Gastrocnemius medialis (tissue), 4 donors: ENCODE measurements at regions not wholly inside any gene's neighbourhood (a gene's known extent, or its start where the extent isn't known, plus 50 kb on each side); places are given as distances from the start of the nearest gene placed in this dataset.

Experiments
- CTCF ChIP-seq, 5 experiments: fragments of 450-650 bp in 3 of 5; fragments of 200-600 bp in 2 of 5; sonication (generic) in 2 of 5; IDR thresholded peaks in 4 of 5; conservative IDR thresholded peaks in 1 of 5; 1 replicate in 4 of 5; 2 replicates in 1 of 5; pipeline ENCODE4 v1.5.1; 2016 to 2019; ENCODE audit warnings: antibody characterized with exemption in 5 of 5, mild to moderate bottlenecking in 3 of 5, moderate library complexity in 3 of 5
- POLR2A ChIP-seq, 2 donors: fragments of 450-650 bp; IDR thresholded peaks; one replicate each; pipeline ENCODE4 v1.6.1; 2017; ENCODE audit warnings: antibody characterized with exemption in 2 of 2, mild to moderate bottlenecking in 2 of 2, moderate library complexity in 2 of 2

- TF ChIP-seq CTCF (IDR thresholded peaks at IDR 0.05 in 4 of 5, conservative IDR thresholded peaks at IDR 0.05 in 1 of 5), result no peak
- no peak for TF ChIP-seq POLR2A (IDR thresholded peaks at IDR 0.05)
Measured at GRCh38 chr3:153397794-153398193, 235.8 kb downstream of the RAP2B start.
